AG09309 (cell line): ENCODE measurements at regions not wholly inside any gene's neighbourhood (a gene's known extent, or its start where the extent isn't known, plus 50 kb on each side); places are given as distances from the start of the nearest gene placed in this dataset.

ENCODE experiments used
- DNase-seq: peaks from one replicate; pipeline ENCODE4 v3.0.0-alpha.2; 2010; ENCODE audit warnings: low read depth
- H3K4me3 ChIP-seq: 2 replicates; pipeline ENCODE4 v1.5.1; 2011; ENCODE audit warnings: mild to moderate bottlenecking, low read depth, low read length, moderate library complexity; ENCODE audit not compliant: control insufficient read depth
- CTCF ChIP-seq: IDR thresholded peaks from 2 replicates; pipeline ENCODE4 v1.5.1; 2011; ENCODE audit warnings: mild to moderate bottlenecking, low read depth, low read length, inconsistent platforms; ENCODE audit not compliant: insufficient read depth, control insufficient read depth; ENCODE audit errors: missing control alignments

- TF ChIP-seq CTCF = no peak
- no peak overlapping the region for H3K4me3 ChIP-seq
- no peak for DNase-seq
Observed at GRCh38 chr12:87768501-87769287, 260.5 kb downstream of the C12orf50 start.

- TF ChIP-seq CTCF = no peak
- DNase-seq = no peak
- H3K4me3 ChIP-seq = no peak overlapping the region
Observed at GRCh38 chr12:87766044-87766443, 263.2 kb downstream of the C12orf50 start.

- DNase-seq = no peak
Observed at GRCh38 chr12:87760943-87761342, 268.3 kb downstream of the C12orf50 start.

GRCh38 chr12:87758271-87758670 lies 270.9 kb downstream of the C12orf50 start:
- no peak for DNase-seq
- no peak overlapping the region for H3K4me3 ChIP-seq
- TF ChIP-seq CTCF = no peak

More at GRCh38 chr12:87760943-87761342, 268.3 kb downstream of the C12orf50 start:
- no peak for TF ChIP-seq CTCF
- no peak overlapping the region for H3K4me3 ChIP-seq

GRCh38 chr12:87756721-87757120 lies 272.5 kb downstream of the C12orf50 start:
- no peak overlapping the region for H3K4me3 ChIP-seq
- no peak for DNase-seq
- no peak for TF ChIP-seq CTCF

- TF ChIP-seq CTCF = no peak
- DNase-seq = peak; percentile 42
- no peak overlapping the region for H3K4me3 ChIP-seq
Observed at GRCh38 chr12:87756111-87756510, 273.1 kb downstream of the C12orf50 start.

GRCh38 chr12:87728931-87729593 lies 300.1 kb downstream of the C12orf50 start:
- no peak for DNase-seq
- H3K4me3 ChIP-seq = no peak overlapping the region
- TF ChIP-seq CTCF = no peak
